H1 (cell line): ENCODE measurements at regions not wholly inside any gene's neighbourhood (a gene's known extent, or its start where the extent isn't known, plus 50 kb on each side); places are given as distances from the start of the nearest gene placed in this dataset.

ENCODE experiments used
- CBX8 ChIP-seq: fragments of 300-800, 300-1000 bp; sonication (generic); IDR thresholded peaks from 2 replicates; pipeline ENCODE4 v1.7.1; 2016; ENCODE audit warnings: low read depth, low read length, borderline replicate concordance
- JUN ChIP-seq: IDR thresholded peaks from 2 replicates; pipeline ENCODE4 v1.6.1; 2011; ENCODE audit warnings: low read depth, mild to moderate bottlenecking, improper control_type of control experiment, low read length
- JUND ChIP-seq: IDR thresholded peaks from 2 replicates; pipeline ENCODE4 v1.6.1; 2011; ENCODE audit warnings: mild to moderate bottlenecking, improper control_type of control experiment, low read length
- RFX5 ChIP-seq: IDR thresholded peaks from 2 replicates; pipeline ENCODE4 v1.6.1; 2011; ENCODE audit warnings: low read depth, low read length, improper control_type of control experiment, borderline replicate concordance
- SUZ12 ChIP-seq: fragments of 200-600 bp; sonication (generic); IDR thresholded peaks from 2 replicates; pipeline ENCODE4 v1.6.1; 2012; ENCODE audit warnings: mild to moderate bottlenecking, inconsistent platforms, low read length, moderate library complexity, mixed read lengths
- TF ChIP-seq, protein P1 (sequence below): fragments of 300-600 bp; sonication (generic); IDR thresholded peaks from 2 replicates; pipeline ENCODE4 v1.7.1; 2012; ENCODE audit warnings: low read length, moderate library complexity, mild to moderate bottlenecking, inconsistent platforms; ENCODE audit not compliant: insufficient replicate concordance

DNA sequence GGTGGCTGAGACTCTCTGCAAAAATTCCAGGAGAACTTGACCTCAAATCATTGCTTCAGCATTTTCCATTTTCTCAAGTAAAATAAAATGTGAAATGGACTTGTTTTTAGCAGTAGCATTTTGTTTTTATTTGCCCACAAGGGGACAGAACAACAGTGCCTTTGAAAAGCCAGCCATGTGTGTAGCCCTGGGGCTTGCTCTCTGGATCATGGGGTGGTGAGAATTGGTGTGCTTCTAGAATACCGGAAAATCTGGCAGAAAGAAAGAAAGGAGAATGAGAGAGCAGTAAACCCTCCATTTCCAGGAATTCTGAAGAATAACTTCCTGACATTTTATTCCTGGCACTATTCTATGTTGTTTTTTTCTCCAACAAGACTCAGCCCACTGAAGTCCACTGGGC lies 254.7 kb upstream of the MOCS1 start (continued):
- TF ChIP-seq, protein P1, sequence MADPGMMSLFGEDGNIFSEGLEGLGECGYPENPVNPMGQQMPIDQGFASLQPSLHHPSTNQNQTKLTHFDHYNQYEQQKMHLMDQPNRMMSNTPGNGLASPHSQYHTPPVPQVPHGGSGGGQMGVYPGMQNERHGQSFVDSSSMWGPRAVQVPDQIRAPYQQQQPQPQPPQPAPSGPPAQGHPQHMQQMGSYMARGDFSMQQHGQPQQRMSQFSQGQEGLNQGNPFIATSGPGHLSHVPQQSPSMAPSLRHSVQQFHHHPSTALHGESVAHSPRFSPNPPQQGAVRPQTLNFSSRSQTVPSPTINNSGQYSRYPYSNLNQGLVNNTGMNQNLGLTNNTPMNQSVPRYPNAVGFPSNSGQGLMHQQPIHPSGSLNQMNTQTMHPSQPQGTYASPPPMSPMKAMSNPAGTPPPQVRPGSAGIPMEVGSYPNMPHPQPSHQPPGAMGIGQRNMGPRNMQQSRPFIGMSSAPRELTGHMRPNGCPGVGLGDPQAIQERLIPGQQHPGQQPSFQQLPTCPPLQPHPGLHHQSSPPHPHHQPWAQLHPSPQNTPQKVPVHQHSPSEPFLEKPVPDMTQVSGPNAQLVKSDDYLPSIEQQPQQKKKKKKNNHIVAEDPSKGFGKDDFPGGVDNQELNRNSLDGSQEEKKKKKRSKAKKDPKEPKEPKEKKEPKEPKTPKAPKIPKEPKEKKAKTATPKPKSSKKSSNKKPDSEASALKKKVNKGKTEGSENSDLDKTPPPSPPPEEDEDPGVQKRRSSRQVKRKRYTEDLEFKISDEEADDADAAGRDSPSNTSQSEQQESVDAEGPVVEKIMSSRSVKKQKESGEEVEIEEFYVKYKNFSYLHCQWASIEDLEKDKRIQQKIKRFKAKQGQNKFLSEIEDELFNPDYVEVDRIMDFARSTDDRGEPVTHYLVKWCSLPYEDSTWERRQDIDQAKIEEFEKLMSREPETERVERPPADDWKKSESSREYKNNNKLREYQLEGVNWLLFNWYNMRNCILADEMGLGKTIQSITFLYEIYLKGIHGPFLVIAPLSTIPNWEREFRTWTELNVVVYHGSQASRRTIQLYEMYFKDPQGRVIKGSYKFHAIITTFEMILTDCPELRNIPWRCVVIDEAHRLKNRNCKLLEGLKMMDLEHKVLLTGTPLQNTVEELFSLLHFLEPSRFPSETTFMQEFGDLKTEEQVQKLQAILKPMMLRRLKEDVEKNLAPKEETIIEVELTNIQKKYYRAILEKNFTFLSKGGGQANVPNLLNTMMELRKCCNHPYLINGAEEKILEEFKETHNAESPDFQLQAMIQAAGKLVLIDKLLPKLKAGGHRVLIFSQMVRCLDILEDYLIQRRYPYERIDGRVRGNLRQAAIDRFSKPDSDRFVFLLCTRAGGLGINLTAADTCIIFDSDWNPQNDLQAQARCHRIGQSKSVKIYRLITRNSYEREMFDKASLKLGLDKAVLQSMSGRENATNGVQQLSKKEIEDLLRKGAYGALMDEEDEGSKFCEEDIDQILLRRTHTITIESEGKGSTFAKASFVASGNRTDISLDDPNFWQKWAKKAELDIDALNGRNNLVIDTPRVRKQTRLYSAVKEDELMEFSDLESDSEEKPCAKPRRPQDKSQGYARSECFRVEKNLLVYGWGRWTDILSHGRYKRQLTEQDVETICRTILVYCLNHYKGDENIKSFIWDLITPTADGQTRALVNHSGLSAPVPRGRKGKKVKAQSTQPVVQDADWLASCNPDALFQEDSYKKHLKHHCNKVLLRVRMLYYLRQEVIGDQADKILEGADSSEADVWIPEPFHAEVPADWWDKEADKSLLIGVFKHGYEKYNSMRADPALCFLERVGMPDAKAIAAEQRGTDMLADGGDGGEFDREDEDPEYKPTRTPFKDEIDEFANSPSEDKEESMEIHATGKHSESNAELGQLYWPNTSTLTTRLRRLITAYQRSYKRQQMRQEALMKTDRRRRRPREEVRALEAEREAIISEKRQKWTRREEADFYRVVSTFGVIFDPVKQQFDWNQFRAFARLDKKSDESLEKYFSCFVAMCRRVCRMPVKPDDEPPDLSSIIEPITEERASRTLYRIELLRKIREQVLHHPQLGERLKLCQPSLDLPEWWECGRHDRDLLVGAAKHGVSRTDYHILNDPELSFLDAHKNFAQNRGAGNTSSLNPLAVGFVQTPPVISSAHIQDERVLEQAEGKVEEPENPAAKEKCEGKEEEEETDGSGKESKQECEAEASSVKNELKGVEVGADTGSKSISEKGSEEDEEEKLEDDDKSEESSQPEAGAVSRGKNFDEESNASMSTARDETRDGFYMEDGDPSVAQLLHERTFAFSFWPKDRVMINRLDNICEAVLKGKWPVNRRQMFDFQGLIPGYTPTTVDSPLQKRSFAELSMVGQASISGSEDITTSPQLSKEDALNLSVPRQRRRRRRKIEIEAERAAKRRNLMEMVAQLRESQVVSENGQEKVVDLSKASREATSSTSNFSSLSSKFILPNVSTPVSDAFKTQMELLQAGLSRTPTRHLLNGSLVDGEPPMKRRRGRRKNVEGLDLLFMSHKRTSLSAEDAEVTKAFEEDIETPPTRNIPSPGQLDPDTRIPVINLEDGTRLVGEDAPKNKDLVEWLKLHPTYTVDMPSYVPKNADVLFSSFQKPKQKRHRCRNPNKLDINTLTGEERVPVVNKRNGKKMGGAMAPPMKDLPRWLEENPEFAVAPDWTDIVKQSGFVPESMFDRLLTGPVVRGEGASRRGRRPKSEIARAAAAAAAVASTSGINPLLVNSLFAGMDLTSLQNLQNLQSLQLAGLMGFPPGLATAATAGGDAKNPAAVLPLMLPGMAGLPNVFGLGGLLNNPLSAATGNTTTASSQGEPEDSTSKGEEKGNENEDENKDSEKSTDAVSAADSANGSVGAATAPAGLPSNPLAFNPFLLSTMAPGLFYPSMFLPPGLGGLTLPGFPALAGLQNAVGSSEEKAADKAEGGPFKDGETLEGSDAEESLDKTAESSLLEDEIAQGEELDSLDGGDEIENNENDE: no peak
- no peak for TF ChIP-seq JUND
- no peak for TF ChIP-seq RFX5
- TF ChIP-seq JUN: no peak
- no peak for TF ChIP-seq SUZ12
- no peak for TF ChIP-seq CBX8
